HCT116 (cell line): ENCODE measurements at regions not wholly inside any gene's neighbourhood (a gene's known extent, or its start where the extent isn't known, plus 50 kb on each side); places are given as distances from the start of the nearest gene placed in this dataset.

ENCODE experiments used
- ATAC-seq: fragments of 200-7000 bp; cut with Tn5 transposase; 2 replicates; pipeline ENCODE4 v1.9.1; 2020; ENCODE audit warnings: mild to moderate bottlenecking, moderate library complexity
- BruUV-seq: library from RNA; stranded (reverse); fragments of 400-500 nt; replicated peaks from 2 replicates; lab custom pipeline; 2021; lab: Mats Ljungman, UMichigan
- CTCF ChIA-PET: fragments of 300-600 bp; sonication (Branson Sonifier 250); formaldehyde crosslinking; loops from one replicate; lab custom pipeline; 2021; ENCODE audit warnings: antibody characterized with exemption; lab: Charles Lee
- POLR2A ChIA-PET: fragments of 300-600, 350-600 bp; sonication (Branson Sonifier 250); formaldehyde crosslinking; loops from one replicate; lab custom pipeline; 2021; ENCODE audit warnings: antibody characterized with exemption; lab: Charles Lee
- RAD21 ChIA-PET, 2 experiments: fragments of 300-600 bp; sonication (Branson Sonifier 250); formaldehyde crosslinking; loops; one replicate each; lab custom pipeline; 2023; ENCODE audit warnings: low total read pairs in 2 of 2; ENCODE audit not compliant: uncharacterized antibody in 2 of 2, unreplicated experiment in 2 of 2, low non-redundant PET in 1 of 2; lab: Charles Lee
- DNase-seq: peaks from one replicate; pipeline ENCODE4 v3.0.0-alpha.2; 2010; ENCODE audit warnings: low read depth, low spot score
- H2AFZ ChIP-seq: fragments of 200-600 bp; shearing (Covaris generic), sonication (generic); 2 replicates; pipeline ENCODE4 v1.6.1; 2017; ENCODE audit warnings: low read depth, mixed run types, mixed read lengths, antibody characterized with exemption, low read length; ENCODE audit not compliant: poor library complexity, severe bottlenecking
- H3K27ac ChIP-seq: 2 replicates; pipeline ENCODE4 v1.5.1; 2012; ENCODE audit warnings: low read depth, low read length
- H3K27me3 ChIP-seq: fragments of 200-600 bp; sonication (generic); 2 replicates; pipeline ENCODE4 v1.6.1; 2016; ENCODE audit warnings: mixed run types, low read length, mixed read lengths; ENCODE audit not compliant: insufficient read depth
- H3K36me3 ChIP-seq, 2 experiments: fragments of 200-500 bp in 1 of 2; fragments of 200-600 bp in 1 of 2; sonication (Bioruptor generic) in 1 of 2; sonication (generic) in 1 of 2; 2 replicates each; pipeline versions ENCODE4 v1.5.1 to v1.6.1; 2014 to 2016; ENCODE audit warnings: low read length in 2 of 2, inconsistent platforms in 1 of 2, mixed read lengths in 1 of 2, mixed run types in 1 of 2; ENCODE audit not compliant: insufficient read depth in 2 of 2, control insufficient read depth in 1 of 2
- H3K4me1 ChIP-seq, 2 experiments: fragments of 200-600 bp in 1 of 2; sonication (generic) in 1 of 2; 2 replicates each; pipeline versions ENCODE4 v1.5.1 to v1.6.1; 2012 to 2017; ENCODE audit warnings: low read length in 2 of 2, inconsistent platforms in 1 of 2, mild to moderate bottlenecking in 1 of 2, mixed read lengths in 1 of 2, mixed run types in 1 of 2, moderate library complexity in 1 of 2; ENCODE audit not compliant: insufficient read depth in 2 of 2, control insufficient read depth in 1 of 2
- H3K4me2 ChIP-seq: fragments of 200-600 bp; sonication (generic); 2 replicates; pipeline ENCODE4 v1.6.1; 2017; ENCODE audit warnings: mixed run types, low read length, mixed read lengths
- H3K4me3 ChIP-seq, 2 experiments: fragments of 200-600 bp in 1 of 2; sonication (generic) in 1 of 2; replicated peaks in 1 of 2; 2 replicates each; pipeline ENCODE4 v1.5.1; 2011 to 2016; ENCODE audit warnings: low read length in 2 of 2, control low read depth in 1 of 2, low read depth in 1 of 2, mild to moderate bottlenecking in 1 of 2, mixed read lengths in 1 of 2, mixed run types in 1 of 2
- H3K79me2 ChIP-seq: fragments of 200-600 bp; sonication (generic); 2 replicates; pipeline ENCODE4 v1.6.1; 2017; ENCODE audit warnings: mild to moderate bottlenecking, mixed run types, low read length, moderate library complexity, mixed read lengths; ENCODE audit not compliant: insufficient read depth
- H3K9ac ChIP-seq: fragments of 200-600 bp; sonication (generic); 2 replicates; pipeline ENCODE4 v1.6.1; 2016; ENCODE audit warnings: low read length, mixed read lengths
- H3K9me2 ChIP-seq: fragments of 200-600 bp; sonication (generic), shearing (Covaris generic); 2 replicates; pipeline ENCODE4 v1.6.1; 2017; ENCODE audit warnings: mixed run types, mild to moderate bottlenecking, moderate library complexity; ENCODE audit not compliant: insufficient read depth
- H3K9me3 ChIP-seq, 2 experiments: fragments of 200-500 bp in 1 of 2; fragments of 200-600 bp in 1 of 2; sonication (Bioruptor generic) in 1 of 2; sonication (generic) in 1 of 2; 2 replicates each; pipeline ENCODE4 v1.6.1; 2014 to 2017; ENCODE audit warnings: low read length in 2 of 2, mixed read lengths in 2 of 2, inconsistent platforms in 1 of 2, low read depth in 1 of 2, mild to moderate bottlenecking in 1 of 2, mixed run types in 1 of 2, moderate library complexity in 1 of 2; ENCODE audit not compliant: control insufficient read depth in 1 of 2, insufficient read depth in 1 of 2
- H4K20me1 ChIP-seq: fragments of 200-600 bp; sonication (generic), shearing (Covaris generic); 2 replicates; pipeline ENCODE4 v1.6.1; 2017; ENCODE audit warnings: mixed run types, mild to moderate bottlenecking, moderate library complexity; ENCODE audit not compliant: insufficient read depth
- CEBPB ChIP-seq: IDR thresholded peaks from 2 replicates; pipeline ENCODE4 v1.6.1; 2012; ENCODE audit warnings: low read depth
- EGR1 ChIP-seq: IDR thresholded peaks from 2 replicates; pipeline ENCODE4 v1.6.1; 2012; ENCODE audit warnings: low read depth
- EZH2 ChIP-seq: fragments of 200-600 bp; sonication (generic); IDR thresholded peaks from 2 replicates; pipeline ENCODE4 v1.6.1; 2017; ENCODE audit warnings: antibody characterized with exemption, mixed run types
- FOSL1 ChIP-seq: IDR thresholded peaks from 2 replicates; pipeline ENCODE4 v1.6.1; 2012; ENCODE audit warnings: low read depth
- POLR2AphosphoS5 ChIP-seq: IDR thresholded peaks from 2 replicates; pipeline ENCODE4 v1.6.1; 2011; ENCODE audit warnings: mild to moderate bottlenecking, low read depth, low read length, moderate library complexity
- SP1 ChIP-seq: IDR thresholded peaks from 2 replicates; pipeline ENCODE4 v1.6.1; 2012; ENCODE audit warnings: low read depth
- YY1 ChIP-seq: IDR thresholded peaks from 2 replicates; pipeline ENCODE4 v1.6.1; 2011; ENCODE audit warnings: low read length, low read depth, moderate library complexity, mild to moderate bottlenecking; ENCODE audit not compliant: insufficient replicate concordance; ENCODE audit errors: extremely low read depth
- ZNF274 ChIP-seq: fragments of 200-500 bp; sonication (Bioruptor generic); IDR thresholded peaks from 2 replicates; pipeline ENCODE4 v1.6.1; 2014; ENCODE audit warnings: mild to moderate bottlenecking, low read depth, low read length, inconsistent platforms
- intact Hi-C: fragments of 100-400 bp; cut with micrococcal nuclease; formaldehyde crosslinking; loops from 2 replicates; pipeline ENCODE4 v1.10.0; 2022
- TF ChIP-seq, protein P1 (sequence below): IDR thresholded peaks from 2 replicates; pipeline ENCODE4 v1.6.1; 2012
- TF ChIP-seq, protein P2 (sequence below): IDR thresholded peaks from 2 replicates; pipeline ENCODE4 v1.6.1; 2012
- TF ChIP-seq, protein P3 (sequence below): IDR thresholded peaks from 2 replicates; pipeline ENCODE4 v1.6.1; 2012; ENCODE audit warnings: low read depth
- TF ChIP-seq, protein P4 (sequence below): IDR thresholded peaks from 2 replicates; pipeline ENCODE4 v1.6.1; 2011; ENCODE audit warnings: mild to moderate bottlenecking, low read length, moderate library complexity; ENCODE audit not compliant: insufficient replicate concordance; ENCODE audit errors: extremely low read depth

DNA sequence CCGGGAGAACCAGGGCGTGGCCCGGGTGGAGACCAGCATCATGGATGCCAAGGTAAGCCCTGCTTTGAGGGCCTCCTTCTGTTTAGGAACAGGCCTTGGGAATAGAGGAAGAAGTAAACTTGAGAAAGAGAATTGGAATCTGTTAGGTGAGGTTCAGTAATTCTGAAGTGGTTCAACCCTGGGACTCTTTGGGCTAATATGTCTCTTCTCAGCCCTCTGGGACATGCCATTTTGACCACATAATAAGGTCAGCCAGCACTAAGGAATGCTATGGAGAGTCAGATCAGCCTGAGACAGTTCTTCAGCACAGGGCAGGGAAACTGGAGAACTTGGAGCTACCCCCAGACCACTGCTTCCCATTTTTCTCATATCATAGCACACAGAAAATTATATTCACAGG is 63.3 kb upstream of the PRPS1 start:
- POLR2A ChIA-PET, result no interaction called here
- H3K4me1 ChIP-seq, result peaks cover 3 to 7% of the 10 kb centered on the region in 2 experiments; a peak in 2 of 4 replicates
- TF ChIP-seq ZNF274, result no peak
- TF ChIP-seq, protein P1, sequence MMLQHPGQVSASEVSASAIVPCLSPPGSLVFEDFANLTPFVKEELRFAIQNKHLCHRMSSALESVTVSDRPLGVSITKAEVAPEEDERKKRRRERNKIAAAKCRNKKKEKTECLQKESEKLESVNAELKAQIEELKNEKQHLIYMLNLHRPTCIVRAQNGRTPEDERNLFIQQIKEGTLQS, result no peak
- no peak for TF ChIP-seq YY1
- TF ChIP-seq POLR2AphosphoS5, result no peak
- TF ChIP-seq FOSL1, result no peak
- TF ChIP-seq, protein P2, sequence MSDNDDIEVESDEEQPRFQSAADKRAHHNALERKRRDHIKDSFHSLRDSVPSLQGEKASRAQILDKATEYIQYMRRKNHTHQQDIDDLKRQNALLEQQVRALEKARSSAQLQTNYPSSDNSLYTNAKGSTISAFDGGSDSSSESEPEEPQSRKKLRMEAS, result no peak
- TF ChIP-seq CEBPB, result no peak
- TF ChIP-seq, protein P3, sequence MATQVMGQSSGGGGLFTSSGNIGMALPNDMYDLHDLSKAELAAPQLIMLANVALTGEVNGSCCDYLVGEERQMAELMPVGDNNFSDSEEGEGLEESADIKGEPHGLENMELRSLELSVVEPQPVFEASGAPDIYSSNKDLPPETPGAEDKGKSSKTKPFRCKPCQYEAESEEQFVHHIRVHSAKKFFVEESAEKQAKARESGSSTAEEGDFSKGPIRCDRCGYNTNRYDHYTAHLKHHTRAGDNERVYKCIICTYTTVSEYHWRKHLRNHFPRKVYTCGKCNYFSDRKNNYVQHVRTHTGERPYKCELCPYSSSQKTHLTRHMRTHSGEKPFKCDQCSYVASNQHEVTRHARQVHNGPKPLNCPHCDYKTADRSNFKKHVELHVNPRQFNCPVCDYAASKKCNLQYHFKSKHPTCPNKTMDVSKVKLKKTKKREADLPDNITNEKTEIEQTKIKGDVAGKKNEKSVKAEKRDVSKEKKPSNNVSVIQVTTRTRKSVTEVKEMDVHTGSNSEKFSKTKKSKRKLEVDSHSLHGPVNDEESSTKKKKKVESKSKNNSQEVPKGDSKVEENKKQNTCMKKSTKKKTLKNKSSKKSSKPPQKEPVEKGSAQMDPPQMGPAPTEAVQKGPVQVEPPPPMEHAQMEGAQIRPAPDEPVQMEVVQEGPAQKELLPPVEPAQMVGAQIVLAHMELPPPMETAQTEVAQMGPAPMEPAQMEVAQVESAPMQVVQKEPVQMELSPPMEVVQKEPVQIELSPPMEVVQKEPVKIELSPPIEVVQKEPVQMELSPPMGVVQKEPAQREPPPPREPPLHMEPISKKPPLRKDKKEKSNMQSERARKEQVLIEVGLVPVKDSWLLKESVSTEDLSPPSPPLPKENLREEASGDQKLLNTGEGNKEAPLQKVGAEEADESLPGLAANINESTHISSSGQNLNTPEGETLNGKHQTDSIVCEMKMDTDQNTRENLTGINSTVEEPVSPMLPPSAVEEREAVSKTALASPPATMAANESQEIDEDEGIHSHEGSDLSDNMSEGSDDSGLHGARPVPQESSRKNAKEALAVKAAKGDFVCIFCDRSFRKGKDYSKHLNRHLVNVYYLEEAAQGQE, result no peak
- TF ChIP-seq, protein P4, sequence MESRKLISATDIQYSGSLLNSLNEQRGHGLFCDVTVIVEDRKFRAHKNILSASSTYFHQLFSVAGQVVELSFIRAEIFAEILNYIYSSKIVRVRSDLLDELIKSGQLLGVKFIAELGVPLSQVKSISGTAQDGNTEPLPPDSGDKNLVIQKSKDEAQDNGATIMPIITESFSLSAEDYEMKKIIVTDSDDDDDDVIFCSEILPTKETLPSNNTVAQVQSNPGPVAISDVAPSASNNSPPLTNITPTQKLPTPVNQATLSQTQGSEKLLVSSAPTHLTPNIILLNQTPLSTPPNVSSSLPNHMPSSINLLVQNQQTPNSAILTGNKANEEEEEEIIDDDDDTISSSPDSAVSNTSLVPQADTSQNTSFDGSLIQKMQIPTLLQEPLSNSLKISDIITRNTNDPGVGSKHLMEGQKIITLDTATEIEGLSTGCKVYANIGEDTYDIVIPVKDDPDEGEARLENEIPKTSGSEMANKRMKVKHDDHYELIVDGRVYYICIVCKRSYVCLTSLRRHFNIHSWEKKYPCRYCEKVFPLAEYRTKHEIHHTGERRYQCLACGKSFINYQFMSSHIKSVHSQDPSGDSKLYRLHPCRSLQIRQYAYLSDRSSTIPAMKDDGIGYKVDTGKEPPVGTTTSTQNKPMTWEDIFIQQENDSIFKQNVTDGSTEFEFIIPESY, result no peak
- no peak for TF ChIP-seq EZH2
- TF ChIP-seq EGR1, result no peak
- no peak for TF ChIP-seq SP1
- TF ChIP-seq, all 23 proteins: peak for 0

More for the DNA sequence above, 63.3 kb upstream of the PRPS1 start:
- ChIA-PET RAD21 (no interaction called here), CTCF (no interaction called here)
- H3K9me3 ChIP-seq, result no peaks in the 10 kb centered on the region
- H3K79me2 ChIP-seq, result no peaks in the 10 kb centered on the region
- no peaks in the 10 kb centered on the region for H3K36me3 ChIP-seq
- H3K4me3 ChIP-seq, result no peak overlapping the region
- H3K9me2 ChIP-seq, result no peaks in the 10 kb centered on the region
- no peaks in the 10 kb centered on the region for H4K20me1 ChIP-seq
- no peak for ATAC-seq
- intact Hi-C loops, result no loop called here
- H3K9ac ChIP-seq, result no peak overlapping the region
- no peak overlapping the region for H2AFZ ChIP-seq
- H3K27me3 ChIP-seq, result no peaks in the 10 kb centered on the region
- no peak overlapping the region for H3K4me2 ChIP-seq
- DNase-seq, result no peak
- H3K27ac ChIP-seq, result no peak overlapping the region
- BruUV-seq, result no TSS peak
